NCI-H2227 treated with DMSO at 0.1 percent for 48 hours (cell line): ENCODE measurements at regions not wholly inside any gene's neighbourhood (a gene's known extent, or its start where the extent isn't known, plus 50 kb on each side); places are given as distances from the start of the nearest gene placed in this dataset.
"Not testable (repeated sequence)": the region's sequence is repeated elsewhere in the genome, so short reads cannot be mapped to it uniquely, and the experiment has no call there.

ENCODE experiments used
- DNase-seq: peaks from one replicate; lab custom pipeline; 2025; lab: John Stamatoyannopoulos, UW

- DNase-seq, result not testable (repeated sequence)
Observed at GRCh38 chr21:9697751-9698150, 823.6 kb upstream of the TPTE start.

DNA sequence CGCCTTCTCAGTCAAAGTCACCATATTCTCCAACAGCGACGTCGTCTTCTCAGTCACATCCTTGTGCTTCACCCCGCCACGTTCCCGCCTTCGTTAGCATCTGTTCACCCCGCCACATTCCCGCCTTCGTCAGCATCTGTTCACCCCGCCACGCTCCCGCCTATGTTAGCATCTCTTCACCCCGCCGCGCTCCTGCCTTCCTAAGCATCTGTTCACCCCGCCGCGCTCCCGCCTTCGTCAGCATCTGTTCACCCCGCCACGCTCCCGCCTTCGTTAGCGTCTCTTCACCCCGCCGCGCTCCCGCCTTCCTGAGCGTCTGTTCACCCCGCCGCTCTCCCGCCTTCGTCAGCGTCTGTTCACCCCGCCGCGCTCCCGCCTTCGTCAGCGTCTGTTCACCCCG is 816.4 kb upstream of the TPTE start:
- not testable (repeated sequence) for DNase-seq

DNA sequence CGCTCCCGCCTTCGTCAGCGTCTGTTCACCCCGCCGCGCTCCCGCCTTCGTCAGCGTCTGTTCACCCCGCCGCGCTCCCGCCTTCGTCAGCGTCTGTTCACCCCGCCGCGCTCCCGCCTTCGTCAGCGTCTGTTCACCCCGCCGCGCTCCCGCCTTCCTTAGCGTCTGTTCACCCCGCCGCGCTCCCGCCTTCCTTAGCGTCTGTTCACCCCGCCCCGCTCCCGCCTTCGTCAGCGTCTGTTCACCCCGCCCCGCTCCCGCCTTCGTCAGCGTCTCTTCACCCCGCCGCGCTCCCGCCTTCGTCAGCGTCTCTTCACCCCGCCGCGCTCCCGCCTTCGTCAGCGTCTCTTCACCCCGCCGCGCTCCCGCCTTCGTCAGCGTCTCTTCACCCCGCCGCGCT is 815.9 kb upstream of the TPTE start:
- DNase-seq, result not testable (repeated sequence)

- DNase-seq, result not testable (repeated sequence)
Observed at GRCh38 chr21:9724542-9724941, 796.8 kb upstream of the TPTE start.

GRCh38 chr21:9727187-9727586 is 794.2 kb upstream of the TPTE start:
- not testable (repeated sequence) for DNase-seq

DNA sequence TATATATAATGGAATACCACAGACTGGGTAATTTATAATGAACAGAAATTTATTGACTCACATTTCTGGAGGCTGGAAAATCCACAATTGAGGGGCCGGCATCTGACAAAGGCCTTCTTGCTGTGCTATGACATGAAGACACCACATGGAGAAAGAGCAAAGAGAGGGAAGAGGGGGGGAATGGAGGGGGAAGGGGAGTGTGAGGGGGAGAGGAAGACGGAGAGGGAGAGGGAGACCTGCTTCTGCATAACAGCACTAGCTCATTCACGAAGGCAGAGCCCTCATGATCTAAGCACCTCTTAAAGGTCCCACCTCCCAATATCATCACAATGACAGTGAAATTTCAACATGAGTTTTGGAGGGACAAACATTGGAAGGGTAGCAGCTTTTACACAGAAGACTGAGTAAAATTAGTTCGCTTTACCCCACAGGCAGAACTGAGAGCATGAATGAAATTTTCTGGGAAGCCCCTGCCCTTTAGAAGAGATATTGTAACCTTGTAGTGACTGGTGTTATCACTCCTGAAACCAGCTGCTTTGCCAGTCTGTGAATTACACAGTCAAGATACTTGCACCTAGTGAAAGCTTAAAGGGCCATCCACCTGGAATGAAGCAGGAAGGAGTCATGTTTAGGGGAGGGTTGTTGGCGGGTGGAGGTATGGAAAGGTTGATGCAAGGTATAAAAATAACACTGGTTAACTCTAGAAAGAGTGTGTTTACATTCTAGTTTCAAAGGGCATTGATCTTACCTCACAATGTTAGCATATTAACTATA is 793.0 kb upstream of the TPTE start:
- not testable (repeated sequence) for DNase-seq

DNA sequence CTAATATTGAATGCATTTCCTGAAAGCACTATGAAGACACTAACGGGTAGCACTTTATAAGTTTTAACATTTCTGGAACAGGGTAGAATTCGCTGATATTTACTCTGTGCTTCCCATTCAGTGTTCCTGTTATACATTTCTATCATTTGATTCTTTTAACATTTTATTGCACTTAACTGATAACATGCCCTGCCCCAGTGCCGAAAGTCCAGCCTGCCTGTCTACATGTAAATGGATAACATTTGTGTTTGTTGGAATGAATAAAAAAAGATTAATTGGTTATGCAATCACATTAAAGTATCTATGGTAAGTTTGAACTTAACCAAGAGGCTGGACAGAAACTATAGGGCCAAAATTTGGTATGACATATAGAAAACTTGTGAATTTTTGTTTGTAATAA is 790.5 kb upstream of the TPTE start:
- DNase-seq, result no peak

DNA sequence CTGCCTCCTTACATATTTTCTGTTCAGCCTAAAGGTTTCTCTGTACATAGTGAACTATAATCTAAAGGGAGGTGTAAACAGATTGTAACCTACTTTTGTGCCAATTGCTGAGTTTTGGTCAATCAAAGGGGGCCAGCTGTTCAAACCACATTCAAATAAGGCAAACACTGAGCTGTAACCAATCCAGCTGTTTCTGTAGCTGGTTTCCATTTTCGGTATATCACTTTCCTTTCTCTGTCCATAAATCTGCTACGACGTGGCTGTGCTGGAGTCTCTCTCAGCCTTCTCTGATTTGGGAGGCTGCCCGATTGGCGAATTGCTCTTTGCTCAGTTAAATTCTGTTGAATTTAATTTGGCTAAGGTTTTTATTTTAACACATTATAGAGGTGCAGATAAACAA is 790.1 kb upstream of the TPTE start:
- DNase-seq, result not testable (repeated sequence)

GRCh38 chr21:9732605-9733004 is 788.8 kb upstream of the TPTE start:
- DNase-seq, result not testable (repeated sequence)

- DNase-seq, result not testable (repeated sequence)
Observed at GRCh38 chr21:9733761-9734558, 787.4 kb upstream of the TPTE start.

- DNase-seq, result no peak
Observed at GRCh38 chr21:9735421-9735961, 785.9 kb upstream of the TPTE start.

GRCh38 chr21:9737301-9737700 is 784.1 kb upstream of the TPTE start:
- not testable (repeated sequence) for DNase-seq

- DNase-seq, result not testable (repeated sequence)
Observed at GRCh38 chr21:9737871-9738515, 783.4 kb upstream of the TPTE start.

GRCh38 chr21:9738527-9738926 is 782.9 kb upstream of the TPTE start:
- no peak for DNase-seq

DNA sequence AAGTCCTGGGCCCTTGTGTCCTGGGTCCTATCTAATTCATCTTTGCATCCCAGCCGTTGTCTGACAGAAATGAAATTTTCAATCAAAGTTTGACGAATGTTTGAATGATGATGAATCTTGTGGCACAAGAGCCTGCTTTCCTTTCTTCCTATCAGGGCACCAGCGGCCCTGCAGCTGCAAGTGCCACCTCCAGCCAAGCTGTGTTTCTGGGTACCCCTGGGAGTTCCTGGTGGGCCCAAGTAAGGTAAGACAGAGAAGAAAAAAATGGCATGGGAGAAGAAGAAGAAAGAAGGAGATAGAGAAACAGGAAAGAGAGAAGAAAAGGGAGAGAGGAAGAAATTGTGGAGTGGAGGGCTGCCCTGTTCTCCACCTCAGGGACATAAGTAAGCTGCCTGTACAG is 782.1 kb upstream of the TPTE start:
- DNase-seq, result no peak

GRCh38 chr21:9740177-9740941 is 781.0 kb upstream of the TPTE start:
- DNase-seq, result not testable (repeated sequence)

GRCh38 chr21:9740991-9741742 is 780.2 kb upstream of the TPTE start:
- not testable (repeated sequence) for DNase-seq

DNA sequence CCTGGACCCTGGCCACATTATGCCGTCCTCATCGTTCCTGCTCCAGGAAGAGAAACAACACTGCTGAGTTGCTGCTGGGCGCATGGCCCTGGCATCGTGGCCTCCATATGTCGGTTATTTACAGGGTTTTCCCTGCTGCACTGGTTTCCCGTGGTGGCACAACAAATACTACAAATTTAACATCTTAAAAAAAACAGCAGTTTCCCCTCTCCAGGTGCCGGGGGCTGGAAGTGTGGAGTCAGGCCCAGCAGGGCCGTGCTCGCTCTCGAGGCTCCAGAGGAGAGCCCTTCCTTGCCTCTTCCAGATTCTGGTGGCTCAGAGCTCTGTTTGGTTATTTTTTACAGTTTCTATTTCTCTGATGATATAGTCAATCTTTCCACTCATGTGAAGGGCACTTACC is 777.8 kb upstream of the TPTE start:
- not testable (repeated sequence) for DNase-seq

GRCh38 chr21:9744166-9744565 is 777.2 kb upstream of the TPTE start:
- not testable (repeated sequence) for DNase-seq

DNA sequence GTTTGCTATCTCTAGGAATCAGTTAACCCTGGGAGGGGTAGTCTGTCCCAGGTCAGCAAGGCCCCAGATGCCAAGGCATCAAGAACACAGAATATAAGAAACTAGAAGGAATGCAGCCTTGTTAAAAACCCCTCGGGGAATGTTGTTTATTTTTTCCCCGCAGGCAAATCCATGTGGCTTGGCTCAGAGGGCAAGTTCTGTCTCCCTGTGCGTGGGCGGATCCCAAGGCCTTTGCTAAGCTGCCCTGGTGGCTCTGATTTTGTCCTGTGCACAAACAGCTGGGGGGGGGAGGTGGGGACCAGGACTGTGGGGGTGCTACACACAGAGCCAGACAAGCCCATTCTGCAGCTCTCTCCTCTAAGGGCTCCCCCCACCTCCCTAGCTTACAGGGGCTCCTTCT is 776.8 kb upstream of the TPTE start:
- not testable (repeated sequence) for DNase-seq
